Effector memory CD4-positive, alpha-beta T cell (primary cell): ENCODE measurements at regions not wholly inside any gene's neighbourhood (a gene's known extent, or its start where the extent isn't known, plus 50 kb on each side); places are given as distances from the start of the nearest gene placed in this dataset.

Experiments
- DNase-seq, 3 donors: peaks; one replicate each; pipeline ENCODE4 v3.0.0-alpha.2; 2020
- H3K27ac ChIP-seq: 2 replicates; pipeline ENCODE4 v1.7.0; 2013; ENCODE audit warnings: mild to moderate bottlenecking, low read length, moderate library complexity; ENCODE audit not compliant: insufficient read depth, poor library complexity, severe bottlenecking
- H3K27me3 ChIP-seq: replicated peaks from 2 replicates; pipeline ENCODE4 v1.7.0; 2013; ENCODE audit warnings: mild to moderate bottlenecking, low read length; ENCODE audit not compliant: insufficient read depth, control insufficient read depth, poor library complexity, severe bottlenecking
- H3K36me3 ChIP-seq: 2 replicates; pipeline ENCODE4 v1.7.0; 2013; ENCODE audit warnings: mild to moderate bottlenecking, low read length, moderate library complexity; ENCODE audit not compliant: control insufficient read depth, insufficient read depth
- H3K4me1 ChIP-seq: 2 replicates; pipeline ENCODE4 v1.7.0; 2013; ENCODE audit warnings: low read length, mild to moderate bottlenecking; ENCODE audit not compliant: control insufficient read depth, insufficient read depth, poor library complexity, severe bottlenecking
- H3K4me3 ChIP-seq: 2 replicates; pipeline ENCODE4 v1.7.0; 2013; ENCODE audit warnings: low read length, low read depth, mild to moderate bottlenecking; ENCODE audit not compliant: insufficient read depth, poor library complexity, severe bottlenecking
- H3K9me3 ChIP-seq: 2 replicates; pipeline ENCODE4 v1.7.0; 2013; ENCODE audit warnings: mild to moderate bottlenecking, low read length, moderate library complexity; ENCODE audit not compliant: control insufficient read depth

GRCh38 chr21:25103500-25104207 is 503.6 kb downstream of the MRPL39 start:
- no peak for DNase-seq
- Histone ChIP-seq H3K27me3 (no peaks in the 10 kb centered on the region), H3K9me3 (no peaks in the 10 kb centered on the region), H3K36me3 (no peaks in the 10 kb centered on the region), H3K4me1 (no peaks in the 10 kb centered on the region), H3K4me3 (no peak overlapping the region), H3K27ac (no peak overlapping the region)

- Histone ChIP-seq H3K4me3 (no peak overlapping the region), H3K4me1 (no peaks in the 10 kb centered on the region), H3K36me3 (no peaks in the 10 kb centered on the region), H3K27ac (no peak overlapping the region), H3K9me3 (no peaks in the 10 kb centered on the region), H3K27me3 (no peaks in the 10 kb centered on the region)
- no peak for DNase-seq
Measured at GRCh38 chr21:25097648-25098047, 509.6 kb downstream of the MRPL39 start.

GRCh38 chr21:25094695-25095094 is 512.6 kb downstream of the MRPL39 start:
- DNase-seq = no peak

GRCh38 chr21:25092441-25093011 is 514.8 kb downstream of the MRPL39 start:
- Histone ChIP-seq H3K4me1 (no peaks in the 10 kb centered on the region), H3K36me3 (no peaks in the 10 kb centered on the region), H3K27ac (no peak overlapping the region), H3K9me3 (no peaks in the 10 kb centered on the region), H3K27me3 (no peaks in the 10 kb centered on the region), H3K4me3 (no peak overlapping the region)
- DNase-seq = no peak

More at GRCh38 chr21:25094695-25095094, 512.6 kb downstream of the MRPL39 start:
- Histone ChIP-seq H3K27me3 (no peaks in the 10 kb centered on the region), H3K4me3 (no peak overlapping the region), H3K36me3 (no peaks in the 10 kb centered on the region), H3K4me1 (no peaks in the 10 kb centered on the region), H3K27ac (no peak overlapping the region), H3K9me3 (no peaks in the 10 kb centered on the region)

GRCh38 chr21:25081096-25081495 is 526.2 kb downstream of the MRPL39 start:
- no peak for DNase-seq
- Histone ChIP-seq H3K4me1 (no peaks in the 10 kb centered on the region), H3K9me3 (no peaks in the 10 kb centered on the region), H3K27ac (no peak overlapping the region), H3K27me3 (no peaks in the 10 kb centered on the region), H3K36me3 (no peaks in the 10 kb centered on the region), H3K4me3 (no peak overlapping the region)

- no peaks in the 10 kb centered on the region for H3K9me3 ChIP-seq
- no peaks in the 10 kb centered on the region for H3K36me3 ChIP-seq
- H3K4me3 ChIP-seq = no peak overlapping the region
- H3K27me3 ChIP-seq = no peaks in the 10 kb centered on the region
- no peak overlapping the region for H3K27ac ChIP-seq
- DNase-seq = no peak
- no peaks in the 10 kb centered on the region for H3K4me1 ChIP-seq
Measured at GRCh38 chr21:25080661-25081060, 526.6 kb downstream of the MRPL39 start.

- Histone ChIP-seq H3K27me3 (no peaks in the 10 kb centered on the region), H3K36me3 (no peaks in the 10 kb centered on the region), H3K4me3 (no peak overlapping the region), H3K27ac (no peak overlapping the region), H3K4me1 (no peaks in the 10 kb centered on the region), H3K9me3 (no peaks in the 10 kb centered on the region)
- no peak for DNase-seq
Measured at GRCh38 chr21:25080141-25080540, 527.1 kb downstream of the MRPL39 start.

GRCh38 chr21:25079053-25079452 is 528.2 kb downstream of the MRPL39 start:
- Histone ChIP-seq H3K4me1 (no peaks in the 10 kb centered on the region), H3K27me3 (no peaks in the 10 kb centered on the region), H3K36me3 (no peaks in the 10 kb centered on the region), H3K27ac (no peak overlapping the region), H3K4me3 (no peak overlapping the region), H3K9me3 (no peaks in the 10 kb centered on the region)
- no peak for DNase-seq

GRCh38 chr21:25062061-25062460 is 545.2 kb downstream of the MRPL39 start:
- DNase-seq = no peak
- Histone ChIP-seq H3K4me1 (no peaks in the 10 kb centered on the region), H3K27me3 (no peaks in the 10 kb centered on the region), H3K4me3 (no peak overlapping the region), H3K27ac (no peak overlapping the region), H3K36me3 (no peaks in the 10 kb centered on the region), H3K9me3 (no peaks in the 10 kb centered on the region)

GRCh38 chr21:25054689-25055088 is 552.6 kb downstream of the MRPL39 start:
- no peaks in the 10 kb centered on the region for H3K9me3 ChIP-seq
- no peaks in the 10 kb centered on the region for H3K4me1 ChIP-seq
- no peak overlapping the region for H3K4me3 ChIP-seq
- H3K36me3 ChIP-seq = no peaks in the 10 kb centered on the region
- no peaks in the 10 kb centered on the region for H3K27me3 ChIP-seq
- no peak for DNase-seq
- no peak overlapping the region for H3K27ac ChIP-seq
